Caco-2 (cell line): ENCODE measurements at regions not wholly inside any gene's neighbourhood (a gene's known extent, or its start where the extent isn't known, plus 50 kb on each side); places are given as distances from the start of the nearest gene placed in this dataset.

Experiments used
- BruUV-seq: library from RNA; stranded (reverse); fragments of 400-500 nt; replicated peaks from 2 replicates; lab custom pipeline; 2021; lab: Mats Ljungman, UMichigan
- CTCF ChIA-PET: fragments of 300-600 bp; sonication (Branson Sonifier 250); formaldehyde crosslinking; loops from one replicate; lab custom pipeline; 2022; ENCODE audit warnings: antibody characterized with exemption; lab: Charles Lee
- POLR2A ChIA-PET: fragments of 300-600 bp; sonication (Branson Sonifier 250); formaldehyde crosslinking; loops from one replicate; lab custom pipeline; 2022; ENCODE audit warnings: antibody characterized with exemption; lab: Charles Lee
- DNase-seq, 2 experiments: peaks; one replicate each; pipeline versions ENCODE4 v3.0.0 to v3.0.0-alpha.2; 2020 to 2022
- H3K27me3 ChIP-seq: replicated peaks from 2 replicates; pipeline ENCODE4 v1.6.0; 2011; ENCODE audit warnings: low read length; ENCODE audit not compliant: control insufficient read depth, insufficient read depth
- H3K36me3 ChIP-seq: 2 replicates; pipeline ENCODE4 v1.5.1; 2011; ENCODE audit warnings: low read length; ENCODE audit not compliant: control insufficient read depth, insufficient read depth
- H3K4me1 ChIP-seq: fragments of 250-450 bp; sonication (Bioruptor Pico); 2 replicates; pipeline ENCODE4 v1.5.1; 2020; ENCODE audit warnings: mild to moderate bottlenecking
- H3K4me3 ChIP-seq: 2 replicates; pipeline ENCODE4 v1.5.1; 2011; ENCODE audit warnings: low read depth, mild to moderate bottlenecking, control low read depth, low read length
- H3K9me3 ChIP-seq: fragments of 250-450 bp; sonication (Bioruptor Pico); 2 replicates; pipeline ENCODE4 v1.5.1; 2020; ENCODE audit warnings: mild to moderate bottlenecking, moderate library complexity
- H3K27ac Mint-ChIP-seq: one replicate; pipeline ENCODE4 v1.8.0; 2022; ENCODE audit warnings: mixed read lengths; ENCODE audit not compliant: unreplicated experiment
- H3K27me3 Mint-ChIP-seq: one replicate; pipeline ENCODE4 v1.8.0; 2022; ENCODE audit warnings: mixed read lengths; ENCODE audit not compliant: insufficient read depth, unreplicated experiment
- H3K36me3 Mint-ChIP-seq: one replicate; pipeline ENCODE4 v1.8.0; 2022; ENCODE audit warnings: mild to moderate bottlenecking, mixed read lengths; ENCODE audit not compliant: insufficient read depth, unreplicated experiment
- H3K4me1 Mint-ChIP-seq: one replicate; pipeline ENCODE4 v1.8.0; 2022; ENCODE audit warnings: low read depth, mixed read lengths; ENCODE audit not compliant: unreplicated experiment
- H3K4me3 Mint-ChIP-seq: one replicate; pipeline ENCODE4 v1.8.0; 2022; ENCODE audit warnings: mild to moderate bottlenecking, moderate library complexity, mixed read lengths; ENCODE audit not compliant: unreplicated experiment
- H3K9me3 Mint-ChIP-seq: one replicate; pipeline ENCODE4 v1.8.0; 2022; ENCODE audit warnings: mixed read lengths; ENCODE audit not compliant: unreplicated experiment
- CTCF ChIP-seq, 2 experiments: fragments of 200-600 bp in 1 of 2; IDR thresholded peaks; 1 replicate in 1 of 2; 2 replicates in 1 of 2; pipeline versions ENCODE4 v1.5.1 to v1.8.0; 2011 to 2022; ENCODE audit warnings: antibody characterized with exemption in 1 of 2, control low read depth in 1 of 2, inconsistent platforms in 1 of 2, low read depth in 1 of 2, low read length in 1 of 2, mild to moderate bottlenecking in 1 of 2, moderate library complexity in 1 of 2; ENCODE audit not compliant: insufficient read depth in 1 of 2, severe bottlenecking in 1 of 2, unreplicated experiment in 1 of 2
- intact Hi-C: fragments of 100-400 bp; cut with micrococcal nuclease; formaldehyde crosslinking; loops from one replicate; pipeline ENCODE4 v1.10.0; 2022; ENCODE audit not compliant: unreplicated experiment

GRCh38 chr1:68329096-68329835, 96.9 kb upstream of the WLS start:
- no peaks in the 10 kb centered on the region for H3K27me3 ChIP-seq
- no peaks in the 10 kb centered on the region for H3K36me3 ChIP-seq
- DNase-seq, result no peak
- no peaks in the 10 kb centered on the region for H3K4me1 ChIP-seq
- Mint-ChIP-seq H3K27me3 (peaks cover 8% of the 10 kb centered on the region), H3K4me3 (no peak overlapping the region), H3K9me3 (no peaks in the 10 kb centered on the region), H3K36me3 (no peaks in the 10 kb centered on the region), H3K27ac (no peak overlapping the region), H3K4me1 (no peaks in the 10 kb centered on the region)
- H3K4me3 ChIP-seq, result no peak overlapping the region
- BruUV-seq, result no TSS peak
- POLR2A ChIA-PET, result no interaction called here
- CTCF ChIA-PET, result no interaction called here
- intact Hi-C loops, result no loop called here
- TF ChIP-seq CTCF (IDR thresholded peaks at IDR 0.05; ENCODE audit: insufficient read depth in 1 of 2, low read depth in 1 of 2, low read length in 1 of 2, severe bottlenecking in 1 of 2, unreplicated experiment in 1 of 2), result no peak
- no peaks in the 10 kb centered on the region for H3K9me3 ChIP-seq

- Mint-ChIP-seq H3K27ac (no peak overlapping the region), H3K36me3 (no peaks in the 10 kb centered on the region), H3K4me3 (no peak overlapping the region), H3K9me3 (no peaks in the 10 kb centered on the region), H3K4me1 (no peaks in the 10 kb centered on the region), H3K27me3 (peaks cover 8% of the 10 kb centered on the region)
- Histone ChIP-seq H3K4me3 (no peak overlapping the region), H3K9me3 (no peaks in the 10 kb centered on the region), H3K4me1 (no peaks in the 10 kb centered on the region), H3K27me3 (no peaks in the 10 kb centered on the region), H3K36me3 (no peaks in the 10 kb centered on the region)
- DNase-seq, result no peak
- ChIA-PET CTCF (no interaction called here), POLR2A (no interaction called here)
- intact Hi-C loops, result no loop called here
- no peak for TF ChIP-seq CTCF (IDR thresholded peaks at IDR 0.05; ENCODE audit: insufficient read depth in 1 of 2, low read depth in 1 of 2, low read length in 1 of 2, severe bottlenecking in 1 of 2, unreplicated experiment in 1 of 2)
- BruUV-seq, result no TSS peak
Observed at GRCh38 chr1:68328490-68328889, 96.2 kb upstream of the WLS start.

GRCh38 chr1:68327414-68327813, 95.1 kb upstream of the WLS start:
- no peak overlapping the region for H3K4me3 Mint-ChIP-seq
- no peak overlapping the region for H3K27ac Mint-ChIP-seq
- no peak overlapping the region for H3K4me3 ChIP-seq
- H3K4me1 Mint-ChIP-seq, result no peaks in the 10 kb centered on the region
- H3K36me3 Mint-ChIP-seq, result no peaks in the 10 kb centered on the region
- intact Hi-C loops, result no loop called here
- no peak for TF ChIP-seq CTCF (IDR thresholded peaks at IDR 0.05; ENCODE audit: insufficient read depth in 1 of 2, low read depth in 1 of 2, low read length in 1 of 2, severe bottlenecking in 1 of 2, unreplicated experiment in 1 of 2)
- H3K36me3 ChIP-seq, result no peaks in the 10 kb centered on the region
- peaks cover 8% of the 10 kb centered on the region for H3K27me3 Mint-ChIP-seq
- POLR2A ChIA-PET, result no interaction called here
- CTCF ChIA-PET, result no interaction called here
- no peaks in the 10 kb centered on the region for H3K9me3 ChIP-seq
- no peaks in the 10 kb centered on the region for H3K4me1 ChIP-seq
- BruUV-seq, result no TSS peak
- DNase-seq, result no peak
- H3K27me3 ChIP-seq, result no peaks in the 10 kb centered on the region
- no peaks in the 10 kb centered on the region for H3K9me3 Mint-ChIP-seq
